DMS114 treated with DMSO at 0.1 percent for 48 hours (cell line): ENCODE measurements at regions not wholly inside any gene's neighbourhood (a gene's known extent, or its start where the extent isn't known, plus 50 kb on each side); places are given as distances from the start of the nearest gene placed in this dataset.

ENCODE experiments used
- DNase-seq: peaks from one replicate; lab custom pipeline; 2025; ENCODE audit not compliant: unreplicated experiment; lab: John Stamatoyannopoulos, UW

DNA sequence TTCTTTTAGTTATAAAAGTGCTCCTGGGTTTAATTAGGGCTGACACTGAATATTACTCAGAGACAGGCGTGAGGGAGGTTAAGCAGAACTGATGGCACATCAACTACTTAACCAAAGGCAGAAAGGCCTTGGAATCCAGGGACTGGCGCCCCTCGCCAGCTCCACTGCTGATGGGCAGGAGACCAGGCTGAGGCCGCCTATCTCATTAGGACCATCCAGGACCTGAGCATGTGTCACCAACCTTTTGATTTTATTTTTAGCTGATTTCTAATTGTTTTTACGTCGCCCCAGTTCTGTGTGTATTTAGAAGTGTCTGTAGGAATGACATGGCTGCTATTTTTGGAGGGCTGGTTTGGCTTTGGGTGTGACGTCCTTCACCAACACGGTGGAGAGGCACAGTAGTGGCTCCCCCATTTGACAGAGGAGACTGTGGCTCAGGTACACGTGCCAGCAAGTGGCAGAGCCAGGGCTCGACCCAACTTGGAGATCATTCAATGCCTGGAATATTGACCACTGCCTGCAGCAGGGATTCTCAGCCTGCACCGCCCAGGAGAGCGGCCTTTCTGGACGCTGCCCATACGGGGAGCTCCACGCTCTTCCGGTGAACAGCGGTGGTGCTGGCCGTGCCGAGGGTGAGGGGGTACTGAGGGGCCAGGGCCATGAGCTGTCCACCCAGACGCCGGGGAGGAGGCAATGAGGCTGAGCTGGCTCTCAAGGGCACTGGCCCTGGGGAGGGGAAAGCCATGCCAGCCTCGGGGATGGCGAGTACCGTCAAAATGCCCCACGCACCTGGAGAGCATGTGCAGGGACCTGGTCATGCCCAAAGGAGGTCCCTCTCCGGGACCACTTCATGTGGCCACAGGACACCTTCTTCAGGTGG is 205.7 kb downstream of the ASB1 start:
- DNase-seq, result no peak

DNA sequence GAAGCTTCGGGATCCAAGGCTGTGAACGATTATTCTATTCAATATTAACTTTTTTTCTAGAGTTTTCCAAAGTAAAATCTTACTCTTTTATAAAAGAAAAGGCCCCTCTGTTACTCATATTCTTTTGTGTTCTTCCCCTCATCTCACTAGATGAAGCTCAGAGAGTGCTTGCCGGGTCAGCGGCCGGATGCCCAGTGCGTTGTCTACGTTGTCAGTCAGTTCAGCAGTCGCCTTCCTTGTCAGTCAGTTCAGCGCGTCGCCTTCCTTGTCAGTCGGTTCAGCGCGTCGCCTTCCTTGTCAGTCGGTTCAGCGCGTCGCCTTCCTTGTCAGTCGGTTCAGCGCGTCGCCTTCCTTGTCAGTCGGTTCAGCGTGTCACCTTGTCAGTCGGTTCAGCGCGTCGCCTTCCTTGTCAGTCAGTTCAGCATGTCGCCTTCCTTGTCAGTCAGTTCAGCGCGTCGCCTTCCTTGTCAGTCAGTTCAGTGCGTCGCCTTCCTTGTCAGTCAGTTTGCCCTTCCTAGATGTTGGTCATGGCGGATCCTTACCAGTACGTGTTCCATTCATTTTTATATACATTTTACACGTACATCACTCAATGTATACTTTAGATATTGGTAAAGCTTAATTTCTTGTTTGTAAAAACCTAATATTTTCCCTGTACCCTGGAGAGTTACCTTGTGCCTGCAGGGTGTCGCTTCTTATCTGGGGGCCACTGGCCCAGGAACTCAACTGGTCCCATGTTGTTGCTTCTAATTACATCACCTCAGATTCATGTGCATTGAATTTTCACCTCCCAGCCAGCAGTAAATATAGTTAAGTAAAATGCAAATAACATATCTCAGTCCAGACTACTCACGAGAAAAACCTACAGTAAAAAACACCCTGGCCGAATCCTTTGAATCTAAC is 206.9 kb downstream of the ASB1 start:
- no peak for DNase-seq

DNA sequence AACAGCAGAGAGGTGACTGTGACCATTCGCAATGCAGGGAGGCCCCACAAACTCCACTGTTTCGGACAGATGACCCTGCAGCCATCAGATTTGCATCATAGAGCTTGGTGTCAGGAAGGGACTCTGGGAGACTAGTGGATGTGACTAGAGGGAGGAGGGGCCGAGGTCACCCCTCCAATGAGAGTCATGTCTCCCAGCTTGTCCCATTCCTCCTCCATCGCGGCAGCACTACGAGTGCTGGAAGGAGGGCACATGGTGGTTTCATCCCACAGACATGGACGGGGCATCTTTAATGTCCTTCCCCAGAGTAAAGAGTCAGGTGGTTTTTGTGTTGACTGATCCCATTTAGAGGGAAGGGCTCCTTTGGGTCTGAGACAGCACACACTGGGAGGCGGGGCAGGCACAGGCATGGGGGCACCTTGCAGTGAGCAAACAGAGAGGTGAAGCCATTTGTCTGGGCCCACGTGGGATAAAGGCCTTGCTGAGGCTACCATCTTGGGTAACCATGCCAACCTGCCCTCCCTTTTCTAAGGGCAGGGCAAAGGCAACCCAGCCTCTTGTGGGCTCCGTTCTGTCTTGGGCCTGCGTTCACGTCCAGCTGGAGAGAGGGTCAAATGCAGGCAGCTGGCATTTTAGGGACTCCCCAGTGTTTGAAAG is 208.1 kb downstream of the ASB1 start:
- no peak for DNase-seq

DNA sequence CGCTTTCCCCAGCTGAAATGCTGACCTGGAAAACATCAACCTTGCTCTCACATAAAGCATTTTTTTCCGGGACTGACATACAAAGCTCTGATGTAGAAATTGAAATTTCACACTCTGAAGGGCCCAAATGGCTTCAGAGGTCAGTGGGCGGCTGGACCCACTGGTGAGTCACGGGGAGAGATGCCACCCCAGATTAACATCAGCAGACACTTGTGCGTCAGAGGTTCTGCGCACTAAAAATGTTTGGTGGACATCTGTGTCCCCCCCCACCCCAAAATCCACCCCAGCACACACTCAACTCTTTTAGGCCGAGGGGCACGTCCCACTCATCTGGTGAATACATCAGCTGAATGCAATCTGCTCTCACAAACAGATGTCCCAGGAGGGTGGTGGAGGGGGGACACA is 208.9 kb downstream of the ASB1 start:
- DNase-seq, result no peak

DNA sequence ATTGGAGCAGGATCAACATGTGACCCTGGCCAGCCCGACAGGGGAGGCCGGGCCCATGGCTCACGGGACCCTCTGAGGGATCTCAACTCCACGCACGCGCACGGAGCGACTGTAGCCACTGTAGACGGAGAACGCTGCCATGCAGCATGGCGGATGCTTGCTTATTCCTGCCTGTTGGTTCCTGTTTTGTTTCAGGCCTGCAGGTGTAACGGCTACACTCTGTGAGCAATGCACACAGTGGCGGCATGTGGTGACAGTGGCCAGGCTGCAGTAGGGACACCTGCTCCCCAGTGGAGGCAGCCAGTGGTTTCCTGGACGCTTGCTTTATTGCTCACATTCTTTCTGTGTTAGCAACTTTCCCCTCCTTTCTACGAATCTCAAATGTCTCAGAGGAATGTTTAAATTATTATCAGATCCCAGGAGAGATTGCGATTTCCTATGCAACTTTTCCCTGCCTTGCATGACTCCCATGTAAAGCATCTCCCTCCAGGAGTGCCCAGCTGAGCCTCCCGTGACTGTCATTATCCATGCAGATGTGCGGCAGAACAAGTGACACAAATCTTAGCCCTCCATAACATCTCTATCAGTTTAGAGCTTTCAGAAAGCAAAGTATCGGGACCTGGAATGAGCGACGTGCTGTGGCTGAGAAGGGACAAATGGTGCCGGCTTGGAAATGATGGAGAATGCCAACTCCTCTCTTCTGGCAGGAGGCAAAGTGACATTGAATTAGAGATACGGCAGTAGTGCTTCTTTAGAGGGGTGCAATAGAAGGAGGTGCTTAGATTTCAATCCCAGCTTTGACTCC is 209.7 kb downstream of the ASB1 start:
- DNase-seq, result no peak

DNA sequence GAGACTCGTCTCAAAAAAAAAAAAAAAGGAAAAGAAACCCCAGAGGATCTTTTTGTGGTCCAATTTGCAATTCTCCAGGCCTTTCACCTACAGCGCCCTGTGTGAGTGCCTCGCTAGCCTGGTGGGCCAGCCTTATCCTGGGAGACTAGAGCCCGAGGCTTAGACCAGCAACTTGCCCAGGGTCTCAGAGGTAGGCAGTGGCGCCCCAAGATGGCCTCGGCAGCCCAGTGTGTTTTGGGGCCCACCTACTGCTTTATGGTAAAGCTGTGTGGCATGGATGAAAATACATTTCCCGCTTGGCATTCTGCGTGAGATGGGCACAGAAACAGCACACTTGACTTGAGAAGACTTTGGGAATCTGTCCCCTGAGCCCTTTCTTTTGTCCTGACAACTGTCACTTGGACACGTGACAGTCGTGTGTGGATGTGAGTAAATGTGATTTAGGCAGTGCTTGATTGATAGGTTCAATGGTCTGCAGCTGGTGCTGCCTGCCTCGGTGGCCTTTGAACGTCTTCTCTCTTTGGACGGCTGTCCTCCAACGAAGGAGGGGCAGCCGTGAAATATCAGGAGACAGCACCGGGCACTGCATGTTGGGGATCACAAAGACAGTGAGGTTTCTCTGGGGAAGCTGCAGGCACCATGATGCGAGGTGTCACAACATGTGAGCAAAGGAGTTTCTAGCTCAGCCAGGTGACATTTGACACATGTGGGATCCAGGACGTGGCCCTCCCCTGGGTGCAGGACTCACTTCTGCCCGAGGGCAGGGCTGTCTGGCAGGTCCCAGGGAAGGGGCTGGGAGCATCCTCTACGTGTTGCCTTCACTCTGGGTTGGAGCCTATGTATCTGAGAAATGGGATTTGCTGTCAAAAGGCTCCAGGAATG is 209.5 kb upstream of the TWIST2 start:
- no peak for DNase-seq

DNA sequence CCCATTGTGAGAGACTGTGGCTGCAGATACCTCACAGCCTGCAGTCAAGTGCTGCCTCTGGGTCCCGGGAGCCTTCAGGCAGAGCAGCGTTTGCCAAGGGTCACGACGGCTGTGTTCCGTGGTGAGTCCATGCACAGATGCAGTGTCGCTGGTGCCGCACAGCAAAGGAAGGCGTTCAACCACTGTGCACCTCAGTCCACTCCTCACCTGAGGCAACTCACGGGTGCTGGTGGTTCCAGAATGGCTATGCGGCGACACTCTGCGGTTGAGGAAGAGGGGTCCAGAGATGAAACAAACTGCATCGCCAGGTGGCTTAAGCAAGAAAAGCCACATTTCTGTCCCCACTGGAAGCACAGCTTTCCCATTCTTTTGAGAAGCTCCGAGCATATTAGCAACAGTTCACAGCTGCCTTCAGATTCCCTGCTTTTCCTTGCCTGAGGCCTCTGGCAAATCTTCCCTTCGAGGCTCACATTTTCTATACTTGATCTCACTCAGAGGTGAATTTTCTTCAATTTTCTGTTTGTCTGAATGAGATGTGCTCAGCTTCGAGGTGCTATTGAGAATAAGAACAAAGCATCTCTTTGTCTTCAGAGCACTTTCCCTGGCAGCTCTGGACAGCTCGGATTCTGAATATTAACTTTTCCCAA is 208.8 kb upstream of the TWIST2 start:
- no peak for DNase-seq

DNA sequence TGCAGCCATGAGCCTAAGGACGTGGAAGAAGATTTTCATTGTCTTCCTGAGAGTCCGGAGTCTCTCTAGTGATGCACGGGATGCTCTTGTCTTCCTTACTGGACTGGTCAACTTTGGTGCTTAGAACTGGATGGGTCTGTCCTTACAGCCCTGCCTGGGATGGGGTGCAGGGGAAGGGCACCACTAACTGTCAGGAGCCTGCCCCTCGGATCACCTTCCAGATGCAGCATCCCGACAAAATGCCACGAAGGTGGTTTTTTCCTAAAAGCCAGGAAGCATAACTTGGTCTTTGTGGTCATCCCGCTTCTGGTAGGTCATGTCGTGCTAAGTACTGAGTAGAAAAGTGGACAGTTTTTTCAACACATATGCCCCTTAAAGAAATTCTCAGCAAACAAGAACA is 207.4 kb upstream of the TWIST2 start:
- DNase-seq, result no peak

DNA sequence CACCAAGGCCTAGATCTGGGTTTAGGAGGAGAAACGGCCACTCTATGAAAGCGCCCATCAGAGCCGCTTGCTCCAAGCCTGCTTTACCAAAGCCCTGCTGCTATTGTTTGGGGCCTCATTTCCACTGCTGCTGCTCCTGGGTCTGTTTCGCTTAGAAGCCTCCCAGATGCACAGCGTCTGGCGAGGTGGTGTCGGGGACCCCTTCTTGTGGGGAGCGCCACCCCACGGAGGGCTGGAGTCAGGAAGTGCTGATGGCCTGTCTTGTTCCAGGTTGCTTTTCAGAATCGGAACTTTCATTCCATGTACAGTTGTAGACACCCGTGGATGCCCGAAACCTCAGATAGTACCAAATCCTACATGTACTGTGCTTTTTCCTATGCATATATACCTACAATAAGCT is 204.9 kb upstream of the TWIST2 start:
- no peak for DNase-seq

DNA sequence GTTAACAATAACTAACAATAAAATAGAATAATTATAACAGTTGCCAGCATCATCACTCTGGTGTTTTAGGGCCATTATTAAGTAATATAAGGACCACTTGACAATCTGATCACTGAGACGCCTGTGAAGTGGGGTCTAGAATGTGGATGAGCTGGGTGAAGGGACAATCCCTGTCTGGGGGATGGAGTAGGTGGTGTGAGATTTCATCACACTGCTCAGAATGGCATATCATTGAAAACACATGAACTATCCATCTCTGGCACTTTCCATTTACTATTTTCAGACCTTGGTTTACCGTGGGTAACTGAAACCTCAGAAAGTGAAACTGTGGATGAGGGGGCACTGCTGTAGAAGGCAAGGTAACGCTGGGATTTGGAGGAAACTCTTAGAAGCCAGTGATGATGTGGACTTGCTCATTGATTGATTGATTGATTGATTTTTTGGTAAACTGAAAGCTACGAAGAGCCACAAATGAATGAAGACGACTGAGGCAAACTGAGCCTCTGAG is 204.4 kb upstream of the TWIST2 start:
- DNase-seq, result no peak

DNA sequence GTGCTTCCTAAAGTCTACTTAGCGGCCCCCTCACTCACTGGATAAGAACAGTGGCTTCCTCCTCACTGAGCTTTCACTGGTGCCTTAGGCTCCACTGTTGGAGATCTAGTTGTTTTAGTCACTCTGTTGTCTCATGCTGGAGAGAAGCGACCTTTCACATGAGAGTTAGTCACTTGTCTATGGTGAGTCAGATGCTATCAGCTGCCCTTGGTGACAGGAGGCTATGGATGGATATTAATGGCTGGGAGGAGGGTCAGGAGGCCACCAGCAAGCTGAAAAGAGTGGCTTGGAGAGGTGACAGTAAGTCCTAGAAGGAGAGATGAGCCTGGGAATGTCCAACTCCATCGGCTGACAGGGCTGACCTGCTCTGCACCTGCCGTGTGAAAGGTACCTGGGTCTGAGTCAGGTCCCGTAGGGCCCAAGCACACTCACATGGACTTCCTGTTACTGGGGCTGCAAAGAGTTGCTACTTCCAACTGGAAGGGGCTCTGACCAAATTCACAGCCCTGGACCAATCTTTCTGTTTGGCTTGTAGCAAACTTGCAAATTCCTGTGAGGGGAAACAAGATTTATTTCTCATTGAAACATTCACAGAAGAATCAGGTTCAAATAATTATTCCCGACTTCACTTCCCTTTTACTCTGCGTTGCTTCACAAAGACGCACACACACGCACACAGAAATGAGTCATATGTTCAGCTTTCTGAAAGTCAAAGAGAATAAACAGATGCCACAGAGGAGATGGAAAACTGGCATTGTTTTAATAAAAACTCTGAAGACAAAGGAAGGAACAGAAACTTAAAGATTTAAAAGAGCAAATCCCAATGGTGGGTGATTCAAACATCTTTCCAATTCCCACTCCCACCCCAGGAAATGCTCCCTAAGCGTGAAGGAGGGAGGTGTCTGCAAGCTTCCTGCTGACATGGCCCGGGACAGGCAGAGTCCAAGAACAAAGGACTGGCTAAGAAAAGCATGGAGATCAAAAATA is 203.5 kb upstream of the TWIST2 start:
- no peak for DNase-seq

DNA sequence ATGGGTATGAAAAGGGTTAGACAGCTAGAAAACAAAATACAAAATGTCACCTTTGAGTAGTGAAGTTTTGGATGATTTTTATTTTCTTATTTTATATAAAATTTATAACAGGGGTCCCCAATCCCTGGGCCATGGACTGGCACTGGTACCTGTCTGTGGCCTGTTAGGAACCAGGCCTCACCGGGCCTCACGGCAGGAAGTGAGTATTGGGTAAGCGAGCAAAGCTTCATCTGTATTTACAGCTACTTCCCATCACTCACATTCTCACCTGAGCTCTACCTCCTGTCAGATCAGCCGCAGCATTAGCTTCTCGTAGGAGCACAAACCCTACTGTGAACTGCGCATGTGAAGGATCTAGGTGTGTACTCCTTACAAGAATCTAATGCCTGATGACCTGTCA is 202.8 kb upstream of the TWIST2 start:
- no peak for DNase-seq

DNA sequence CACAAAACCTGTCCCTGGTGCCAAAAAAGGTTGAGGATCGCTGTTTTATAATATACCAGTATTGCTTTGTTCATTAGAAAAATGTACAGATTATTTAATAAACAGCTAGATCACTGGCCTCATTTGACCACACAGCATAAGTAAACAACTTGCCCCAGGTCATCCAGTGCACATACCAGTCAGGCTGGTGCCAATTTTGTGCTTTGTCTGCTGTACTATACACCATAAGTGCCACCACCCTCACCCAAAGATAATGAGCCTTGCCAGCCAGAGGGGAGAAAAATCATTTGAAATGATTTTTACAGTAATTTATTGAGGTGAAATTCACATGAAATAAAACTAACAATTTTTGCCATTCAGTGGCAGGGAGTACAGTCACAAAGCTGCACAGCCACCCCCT is 202.2 kb upstream of the TWIST2 start:
- DNase-seq, result no peak

DNA sequence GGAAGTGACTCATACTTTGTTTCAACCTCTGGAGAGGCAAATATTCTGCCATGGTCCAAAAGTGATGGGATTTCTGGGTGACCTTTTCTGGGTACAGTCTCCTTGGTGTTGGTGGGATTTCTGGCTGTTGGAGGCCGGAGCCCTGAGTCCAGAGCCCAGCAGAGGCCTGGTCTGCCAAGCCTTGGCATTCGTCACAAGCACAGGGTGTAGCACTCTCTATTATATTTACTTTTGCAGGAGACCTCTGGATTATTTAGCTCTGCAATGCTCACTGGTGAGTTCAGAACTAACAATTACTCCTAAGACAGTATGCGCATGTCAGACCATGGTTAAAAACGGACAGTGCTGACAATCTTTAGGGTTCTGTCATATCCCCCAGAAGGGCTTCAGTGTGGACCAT is 201.6 kb upstream of the TWIST2 start:
- no peak for DNase-seq

DNA sequence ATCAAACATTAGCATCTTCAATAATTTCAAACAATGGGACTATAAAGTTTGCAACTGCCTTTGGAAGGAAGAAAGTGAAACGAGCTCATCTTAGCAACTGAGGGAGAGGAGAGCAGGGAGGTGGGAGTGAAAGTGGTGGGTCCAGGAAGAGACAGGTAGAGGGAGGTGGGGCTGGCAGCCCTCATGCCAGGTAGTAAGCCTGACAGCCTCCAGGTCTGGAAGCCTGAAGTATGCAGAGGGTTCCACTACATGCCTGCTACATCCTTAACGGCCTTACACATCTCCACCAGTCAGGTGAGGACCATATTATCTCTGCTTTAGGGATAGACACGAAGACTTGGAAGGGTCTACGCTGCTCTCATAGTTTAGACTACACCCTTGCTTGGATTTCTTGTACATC is 201.1 kb upstream of the TWIST2 start:
- DNase-seq, result no peak

DNA sequence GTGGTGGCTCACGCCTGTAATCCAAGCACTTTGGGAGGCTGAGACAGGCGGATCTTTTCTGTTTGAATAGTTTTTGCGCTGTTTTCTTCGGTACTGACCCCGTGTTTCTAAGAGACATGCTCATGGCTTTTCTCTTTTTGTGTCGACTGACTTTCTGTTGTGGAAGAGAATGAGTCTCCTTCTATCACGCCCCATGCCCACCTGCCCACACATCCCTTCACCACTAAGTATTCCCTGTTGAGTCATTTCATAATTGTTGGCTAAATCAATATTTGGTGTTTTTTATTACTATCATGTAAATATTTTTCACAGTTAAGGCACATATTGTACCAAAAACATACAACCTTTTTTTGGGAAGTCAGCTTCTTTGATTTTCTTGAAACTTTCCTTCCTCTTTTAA is 198.8 kb upstream of the TWIST2 start:
- DNase-seq, result no peak

DNA sequence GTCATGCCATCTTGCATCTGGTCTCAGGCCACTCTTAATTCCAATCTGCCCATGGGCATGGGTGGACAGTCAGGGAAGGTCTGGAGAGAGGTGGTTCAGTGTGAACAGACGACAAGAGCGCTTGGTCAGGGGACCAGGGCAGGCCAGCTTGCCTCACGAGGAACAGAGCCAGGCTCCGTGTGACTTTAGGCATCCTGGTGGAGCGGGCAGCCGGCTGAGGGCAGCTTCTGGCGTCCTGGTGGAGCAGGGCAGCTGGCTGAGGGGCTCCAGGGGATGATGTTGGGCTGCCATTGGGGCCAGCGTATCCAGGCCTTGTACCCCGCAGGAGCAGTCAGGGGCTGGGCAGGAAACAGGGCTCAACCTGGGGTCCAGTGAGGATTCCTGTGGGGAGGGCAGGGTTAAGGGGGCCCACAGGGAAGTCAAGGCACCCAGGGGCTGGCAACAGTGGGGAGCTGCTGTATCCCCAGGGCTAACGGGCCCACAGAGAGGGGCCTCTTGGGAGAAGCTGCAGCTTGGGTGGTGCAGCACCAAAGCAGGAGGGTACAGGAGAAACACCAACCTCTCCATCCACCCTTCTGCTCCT is 197.9 kb upstream of the TWIST2 start:
- no peak for DNase-seq

DNA sequence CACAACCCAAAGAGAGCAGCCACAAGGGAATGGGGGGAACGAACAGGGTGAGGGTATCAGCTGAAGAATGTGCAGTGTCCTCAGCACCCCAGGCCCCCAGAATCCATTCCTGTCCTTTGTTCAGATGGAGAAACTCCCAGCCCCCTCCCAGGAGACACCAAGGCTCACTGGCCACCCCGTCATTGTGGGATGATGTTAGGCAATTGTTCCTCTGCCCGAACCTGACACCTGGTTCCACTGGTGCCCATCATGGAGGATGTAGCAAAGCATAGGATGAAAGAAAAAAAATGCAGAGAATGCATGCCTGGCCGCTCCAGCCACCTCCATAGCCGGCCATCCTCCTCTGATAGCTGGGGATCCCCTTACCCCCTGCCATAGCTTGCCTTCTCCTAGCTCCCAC is 197.3 kb upstream of the TWIST2 start:
- DNase-seq, result no peak
